GM19043 (cell line): ENCODE measurements at regions not wholly inside any gene's neighbourhood (a gene's known extent, or its start where the extent isn't known, plus 50 kb on each side); places are given as distances from the start of the nearest gene placed in this dataset.
"Not testable (repeated sequence)": the region's sequence is repeated elsewhere in the genome, so short reads cannot be mapped to it uniquely, and the experiment has no call there.

Source experiments
- ATAC-seq: cut with Tn5 transposase; IDR thresholded peaks from one replicate; pipeline ENCODE4 v1.9.1; 2021; ENCODE audit warnings: low read depth; ENCODE audit not compliant: unreplicated experiment

DNA sequence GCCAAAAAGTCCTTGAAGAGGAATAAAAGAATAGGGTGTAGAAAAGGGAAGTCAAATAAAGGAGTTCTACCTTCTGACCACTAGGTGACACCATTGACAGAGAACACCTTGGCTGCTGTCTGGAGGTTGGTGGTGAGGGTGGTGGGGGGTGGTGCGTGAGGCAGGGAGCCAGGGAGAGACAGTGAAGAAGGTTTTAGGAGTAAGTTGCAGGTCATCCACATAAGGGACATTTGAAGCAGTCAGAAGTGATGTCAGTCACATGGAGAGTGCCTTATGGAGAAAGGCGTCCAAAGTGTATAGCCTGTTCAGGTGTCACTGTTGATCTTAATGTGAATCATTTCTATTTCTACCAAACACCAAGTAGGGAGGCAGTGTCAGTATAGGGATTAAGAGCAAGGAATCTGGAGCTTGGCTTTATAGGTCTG, 279.3 kb upstream of the DDHD1 start:
- ATAC-seq, result no peak

DNA sequence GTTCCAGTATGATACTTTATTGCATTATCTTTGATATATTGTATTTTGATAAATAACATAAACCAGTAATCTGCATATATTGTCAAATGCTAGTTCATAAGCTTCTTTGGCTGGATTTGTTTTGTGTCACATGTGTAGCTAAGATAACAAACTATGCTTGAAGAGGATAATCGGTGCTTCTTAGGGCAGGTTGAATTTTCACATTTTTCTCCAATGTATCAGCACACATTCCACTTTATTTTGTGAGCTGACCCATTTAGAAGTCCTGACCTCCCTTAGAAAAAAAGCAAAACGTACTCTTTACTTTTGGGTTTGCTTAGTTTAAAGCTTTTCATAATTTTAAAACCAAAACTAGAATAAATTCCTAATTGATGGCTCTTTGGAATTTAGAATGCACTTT, 277.7 kb upstream of the DDHD1 start:
- no peak for ATAC-seq

DNA sequence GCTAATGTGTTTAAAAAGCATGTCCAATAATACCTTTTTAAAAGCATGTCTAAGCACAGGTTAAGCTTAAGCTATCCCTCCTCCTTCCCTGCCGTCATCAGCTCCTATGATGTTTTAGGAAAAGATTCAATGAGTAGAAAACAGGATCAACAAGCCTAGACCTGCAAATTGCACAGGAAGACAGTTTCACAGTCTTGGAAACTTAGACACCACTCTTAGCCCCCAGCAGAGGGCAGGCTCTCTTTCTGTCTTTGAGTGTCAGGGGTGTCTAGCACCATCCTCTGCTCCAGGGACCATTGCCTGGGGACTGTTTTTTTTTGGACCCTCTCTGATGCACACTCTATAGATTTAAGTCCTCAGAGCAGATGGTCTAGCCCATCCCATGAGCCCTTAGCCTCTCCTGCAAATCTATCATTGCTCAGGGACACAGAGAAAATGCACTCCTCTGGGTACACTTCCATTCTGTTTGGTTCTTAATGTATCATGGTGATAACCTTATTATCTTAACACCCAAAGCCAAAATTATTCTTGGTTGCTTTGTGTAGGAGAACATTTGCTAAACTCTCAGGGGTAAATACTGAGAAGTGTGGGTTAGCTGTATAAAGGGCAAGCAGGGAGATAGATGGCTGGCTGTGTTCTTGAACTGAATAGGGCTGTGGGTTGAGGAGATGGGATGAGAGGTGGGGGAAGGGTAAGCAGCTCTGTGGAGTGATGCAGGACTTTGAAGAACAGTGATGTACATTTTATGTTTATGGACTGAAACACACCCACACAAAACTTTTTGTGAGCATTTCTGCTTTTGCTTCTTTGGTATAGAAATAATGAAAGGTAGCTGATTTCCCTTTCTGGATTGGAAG, 259.9 kb upstream of the DDHD1 start:
- no peak for ATAC-seq

DNA sequence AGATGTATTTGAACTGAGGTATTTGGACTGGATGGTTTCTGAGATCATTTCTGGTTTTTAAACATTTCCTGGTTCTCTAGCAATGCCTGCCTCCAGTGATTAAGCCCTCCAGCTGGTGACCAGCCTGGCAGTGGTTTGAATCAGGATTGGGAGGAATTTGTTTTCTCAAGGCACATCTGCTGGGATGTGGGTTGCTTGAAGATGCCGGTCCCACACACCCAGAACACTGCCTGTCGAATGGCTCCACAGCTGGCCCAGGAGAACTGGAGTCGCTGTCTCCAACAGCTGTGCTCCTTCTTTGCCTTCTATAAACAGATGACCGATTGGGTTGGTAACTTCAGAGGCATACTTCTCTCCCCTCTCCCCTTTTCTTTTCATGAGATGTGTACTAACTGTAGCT, 258.0 kb upstream of the DDHD1 start:
- no peak for ATAC-seq

DNA sequence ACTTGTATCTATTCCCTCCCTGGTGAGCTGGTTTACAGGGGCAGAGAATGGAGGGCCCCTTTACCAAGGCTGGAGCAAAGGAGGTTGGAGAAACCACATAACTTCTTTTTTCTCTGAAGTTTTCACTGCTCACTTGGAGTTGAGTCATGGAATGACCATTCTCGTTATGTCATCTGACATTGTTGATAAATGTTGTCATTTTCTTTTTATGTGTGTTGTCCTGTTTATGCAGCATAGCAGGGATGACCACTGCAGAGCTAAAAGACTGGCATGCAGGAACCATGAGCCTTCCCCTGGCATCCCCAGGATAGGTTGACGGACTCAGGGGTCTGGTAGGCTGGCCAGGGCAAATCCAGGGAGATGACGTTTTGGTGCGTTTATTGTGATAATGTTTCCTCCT, 256.8 kb upstream of the DDHD1 start:
- no peak for ATAC-seq

DNA sequence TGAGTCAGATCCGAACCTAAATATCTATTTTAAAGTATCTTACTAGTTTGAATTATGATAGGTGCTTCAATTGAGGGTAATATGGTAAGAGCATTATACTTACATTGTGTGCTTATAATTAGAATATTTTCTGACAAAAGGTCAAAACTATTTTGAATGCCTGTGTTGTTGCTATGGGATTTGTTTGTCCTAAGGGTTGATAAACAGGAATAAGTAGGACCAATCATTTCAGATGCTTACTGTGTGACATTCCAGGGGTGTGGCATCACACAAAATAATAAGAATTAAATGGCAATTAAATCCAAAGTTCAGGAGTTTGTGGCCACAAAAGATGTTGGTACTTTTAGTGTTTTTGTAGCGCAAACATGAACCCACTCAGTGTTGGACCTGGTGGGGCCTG, 256.2 kb upstream of the DDHD1 start:
- no peak for ATAC-seq

DNA sequence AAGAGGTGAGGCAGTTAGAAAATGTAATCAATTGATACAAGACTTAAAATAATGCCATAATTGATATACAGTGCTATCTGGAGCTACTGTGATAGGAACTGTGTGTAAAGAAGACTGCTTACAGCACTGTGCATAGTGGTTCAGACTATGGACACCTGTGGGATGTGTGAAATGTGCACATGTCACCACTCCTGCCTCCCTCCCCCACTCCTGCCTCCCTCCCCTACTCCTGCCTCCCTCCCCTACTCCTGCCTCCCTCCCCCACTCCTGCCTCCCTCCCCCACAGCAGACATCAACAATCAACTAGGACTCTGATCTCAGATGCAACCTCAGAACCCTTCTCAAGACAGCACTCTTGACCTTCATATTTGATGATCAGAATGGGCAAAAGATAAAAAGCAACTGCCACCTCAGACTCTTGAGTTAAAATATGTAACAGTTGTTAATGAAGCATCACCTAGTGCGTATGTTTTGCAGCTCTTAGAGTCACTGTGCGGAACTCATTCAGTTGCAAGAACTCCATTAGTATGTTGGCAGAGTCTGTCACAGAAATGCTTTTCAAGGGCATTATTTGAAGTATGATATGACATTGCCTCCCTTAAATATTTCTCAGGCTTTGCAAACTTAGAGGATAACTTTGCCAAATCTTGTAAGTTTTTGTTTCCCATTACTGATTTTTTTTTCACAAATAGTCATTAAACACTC, 255.2 kb upstream of the DDHD1 start:
- no peak for ATAC-seq

DNA sequence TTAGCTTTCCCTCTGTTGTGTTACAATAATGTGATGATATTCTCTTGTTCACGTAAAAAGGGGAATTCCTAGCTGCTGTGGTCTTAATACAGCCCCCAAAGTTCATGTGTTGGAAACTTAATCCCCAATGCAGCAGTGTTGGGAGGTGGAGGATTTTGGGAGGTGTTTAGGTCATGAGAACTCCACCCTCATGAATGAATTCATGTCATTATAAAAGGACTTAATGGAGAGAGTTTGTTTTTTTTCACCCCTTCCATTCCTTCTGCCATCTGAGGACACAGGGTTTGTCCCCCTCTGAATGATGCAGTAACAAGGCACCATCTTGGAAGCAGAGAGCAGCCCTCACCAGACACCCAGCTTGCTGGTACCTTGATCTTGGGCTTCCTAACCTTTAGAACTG, 253.4 kb upstream of the DDHD1 start:
- ATAC-seq, result no peak

DNA sequence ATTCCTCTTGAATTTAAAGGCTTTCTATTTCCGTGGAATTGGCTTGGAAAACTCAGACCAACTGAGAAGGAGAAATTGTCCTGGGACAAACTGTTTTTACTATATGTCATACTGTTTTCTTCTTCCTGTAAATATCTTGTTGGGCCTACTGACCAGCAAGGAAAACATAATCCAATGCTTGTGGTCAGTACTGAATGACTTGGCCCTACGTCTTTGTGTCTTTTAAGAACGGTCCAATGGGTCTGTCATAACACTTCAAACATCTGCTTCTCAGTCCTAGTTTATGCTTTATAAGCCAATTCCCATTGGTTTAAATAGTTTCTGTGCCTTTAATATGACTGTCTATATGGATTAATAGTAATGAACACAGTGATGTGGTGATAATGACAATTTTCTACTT, 248.5 kb upstream of the DDHD1 start:
- ATAC-seq, result no peak

DNA sequence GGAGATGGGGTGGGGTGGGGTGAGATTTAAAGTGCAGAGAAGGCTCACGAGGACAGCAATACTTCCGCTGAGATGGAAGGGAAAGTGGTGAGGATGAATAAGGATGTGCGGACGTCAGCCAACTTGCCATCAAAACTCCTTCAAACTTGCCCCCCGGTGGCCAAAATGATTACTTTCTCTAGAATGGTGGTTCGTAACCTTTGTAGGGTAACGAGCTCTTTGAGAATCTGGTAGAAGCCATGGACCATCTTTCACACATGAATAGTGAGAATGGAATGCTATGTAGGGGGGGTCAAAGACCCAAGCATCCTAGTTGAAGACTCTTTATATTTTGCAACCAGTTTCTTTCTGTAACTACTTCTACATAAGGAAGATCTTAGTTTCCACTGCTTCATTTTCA, 245.9 kb upstream of the DDHD1 start:
- ATAC-seq, result no peak

DNA sequence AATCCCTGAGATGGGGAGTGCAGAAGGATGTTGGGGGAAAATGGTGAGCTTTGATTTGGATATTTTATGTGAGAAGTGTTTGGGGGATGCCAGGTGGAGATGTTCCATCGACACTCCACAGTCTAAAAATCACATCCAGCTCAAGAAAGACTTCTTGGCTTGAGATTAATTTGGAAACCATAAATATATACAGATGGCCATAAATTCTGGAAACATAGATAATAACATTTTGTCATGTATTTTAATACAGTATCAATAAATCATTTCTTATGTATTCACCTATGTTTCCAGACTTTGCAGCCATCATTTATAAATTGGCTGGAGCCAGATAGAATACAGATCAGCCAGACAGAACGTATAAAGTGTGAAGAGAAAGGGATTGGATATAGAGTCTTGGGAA, 245.5 kb upstream of the DDHD1 start:
- no peak for ATAC-seq

DNA sequence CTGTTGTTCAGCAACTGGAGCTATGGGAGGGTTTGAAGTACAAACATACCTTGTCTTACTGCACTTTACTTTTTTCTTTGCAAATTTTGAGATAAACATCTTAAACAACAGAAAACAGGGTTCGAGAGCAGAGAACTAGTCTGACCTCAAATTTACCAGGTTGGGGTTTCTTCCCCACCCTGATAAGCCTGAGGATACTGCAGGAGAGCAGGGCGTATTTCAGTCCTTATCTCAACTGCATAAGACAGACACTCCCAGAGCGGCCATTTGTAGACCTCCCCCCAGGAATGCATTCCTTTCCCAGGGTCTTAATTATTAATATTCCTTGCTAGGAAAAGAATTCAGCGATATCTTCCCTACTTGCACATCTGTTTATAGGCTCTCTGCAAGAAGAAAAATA, 242.1 kb upstream of the DDHD1 start:
- ATAC-seq, result not testable (repeated sequence)

DNA sequence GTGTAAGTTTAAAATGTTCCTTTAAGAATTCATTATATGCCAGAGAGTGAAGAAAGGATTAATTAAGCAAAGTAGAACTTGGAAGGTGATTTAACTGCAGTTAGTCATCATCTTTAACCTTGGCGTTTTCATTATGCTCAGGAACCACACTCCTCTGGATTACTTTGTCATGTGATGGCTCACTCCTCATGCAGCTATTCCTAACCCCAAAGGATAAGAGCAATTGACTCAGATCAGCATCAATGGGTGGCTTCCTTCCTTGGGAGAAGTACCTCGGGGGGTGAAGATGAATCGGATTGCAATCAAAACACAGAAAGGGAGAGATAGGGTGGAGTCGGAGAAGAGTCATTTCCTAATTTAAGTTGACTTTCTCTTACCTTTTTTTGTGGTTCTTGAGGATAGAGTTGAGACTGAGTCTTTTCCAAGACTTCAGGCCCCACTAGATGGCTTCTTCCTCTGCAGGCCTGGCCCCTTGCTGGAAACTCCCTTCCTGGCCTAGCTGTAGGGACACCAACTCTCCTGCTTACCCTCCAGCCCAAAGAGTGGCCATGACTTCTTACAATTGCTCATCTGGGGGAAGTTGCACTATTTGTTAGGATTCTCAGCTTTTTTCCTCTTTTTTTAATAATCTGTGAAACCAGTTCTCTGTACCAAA, 238.6 kb upstream of the DDHD1 start:
- ATAC-seq, result no peak

DNA sequence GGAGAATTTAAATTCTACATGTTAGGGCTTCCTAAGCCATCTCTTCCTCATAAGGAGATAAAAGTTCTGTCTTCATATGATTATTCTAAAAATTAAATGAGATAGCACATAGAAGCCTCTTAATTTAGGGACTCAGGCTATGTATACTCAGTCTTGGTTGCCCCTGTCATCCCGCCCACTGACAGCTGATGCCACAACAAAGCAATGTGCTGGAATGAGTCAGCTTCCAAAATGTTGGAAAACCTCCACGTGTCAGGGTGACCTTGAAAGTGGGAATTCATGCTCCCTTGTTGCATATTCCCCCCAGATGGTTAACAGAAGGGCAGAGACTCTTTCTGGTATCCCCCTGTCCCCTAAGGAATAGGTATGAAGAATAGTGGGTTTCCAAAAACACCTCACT, 238.0 kb upstream of the DDHD1 start:
- no peak for ATAC-seq

DNA sequence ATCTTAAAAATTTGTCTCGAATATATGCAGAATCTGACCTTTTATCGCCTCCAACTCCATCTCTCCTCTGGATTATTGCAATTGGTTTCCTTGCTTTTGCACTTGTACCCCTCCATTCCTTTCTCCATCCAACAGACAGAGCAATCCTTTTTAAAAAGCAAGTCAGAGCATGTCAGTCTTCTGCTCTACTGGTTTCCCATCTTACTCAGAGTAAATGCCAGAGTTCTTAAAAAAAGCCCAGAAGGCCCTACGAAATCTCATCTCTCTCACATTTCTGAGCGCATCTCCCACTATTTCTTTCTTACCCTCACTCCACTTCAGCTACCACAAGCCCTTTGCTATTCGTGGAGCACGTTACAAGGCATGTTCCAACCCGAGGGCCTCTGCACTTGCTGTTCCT, 236.9 kb upstream of the DDHD1 start:
- ATAC-seq, result no peak

DNA sequence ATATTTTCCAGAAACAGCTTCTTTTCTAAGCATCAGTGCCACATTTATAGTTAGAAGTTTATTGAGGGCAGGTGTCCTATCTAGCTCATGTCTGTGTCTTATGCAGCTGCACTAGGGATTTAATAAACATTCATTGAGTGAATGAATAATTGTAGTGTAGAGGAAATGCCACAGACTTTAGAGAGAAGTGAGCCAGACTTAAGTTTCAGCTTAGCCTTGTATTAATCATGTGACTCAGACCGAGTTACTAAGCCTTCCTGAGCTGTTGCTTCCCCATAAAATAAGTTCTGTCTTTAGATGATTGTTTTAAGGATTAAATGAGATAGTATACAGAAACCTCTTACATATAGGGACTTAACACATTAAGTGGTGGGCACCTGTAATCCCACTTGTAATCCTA, 236.1 kb upstream of the DDHD1 start:
- no peak for ATAC-seq

DNA sequence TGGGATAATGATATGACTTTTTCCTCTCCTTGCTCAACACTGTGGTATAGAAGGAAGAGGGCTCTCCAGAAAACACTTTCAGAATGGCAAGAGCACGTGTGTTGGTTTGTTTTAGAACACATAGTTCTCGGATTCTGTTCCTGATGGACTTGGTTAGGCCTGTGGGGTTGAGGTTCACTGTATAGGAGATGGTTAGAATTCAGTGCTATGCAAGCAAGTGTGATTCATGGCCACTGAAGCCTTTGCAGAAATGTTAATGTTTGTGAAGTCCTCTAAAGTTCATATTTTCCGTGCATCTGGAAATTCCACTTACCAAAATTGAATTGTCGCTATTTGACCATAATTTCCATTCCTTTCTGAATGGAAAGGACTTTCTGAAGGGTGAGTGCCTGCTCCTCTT, 233.2 kb upstream of the DDHD1 start:
- no peak for ATAC-seq

DNA sequence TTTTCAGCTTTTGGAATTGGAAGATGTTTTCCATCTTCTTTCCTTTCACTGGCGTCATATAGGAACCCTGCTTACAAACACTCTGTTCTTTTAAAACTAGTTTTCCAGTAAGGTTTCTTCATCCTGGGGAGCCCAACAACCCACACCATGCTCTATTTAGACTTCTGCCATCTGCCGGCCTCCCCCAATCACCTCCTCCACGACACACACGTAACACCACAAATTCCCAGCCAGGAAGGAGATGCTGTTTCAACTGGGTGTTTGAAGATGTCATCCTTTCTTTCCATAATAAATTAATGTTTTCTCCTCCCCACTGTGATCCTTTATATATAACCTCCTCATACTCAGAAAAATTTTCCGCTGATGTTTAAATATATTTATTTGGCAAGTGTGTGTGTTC, 231.4 kb upstream of the DDHD1 start:
- ATAC-seq, result no peak

DNA sequence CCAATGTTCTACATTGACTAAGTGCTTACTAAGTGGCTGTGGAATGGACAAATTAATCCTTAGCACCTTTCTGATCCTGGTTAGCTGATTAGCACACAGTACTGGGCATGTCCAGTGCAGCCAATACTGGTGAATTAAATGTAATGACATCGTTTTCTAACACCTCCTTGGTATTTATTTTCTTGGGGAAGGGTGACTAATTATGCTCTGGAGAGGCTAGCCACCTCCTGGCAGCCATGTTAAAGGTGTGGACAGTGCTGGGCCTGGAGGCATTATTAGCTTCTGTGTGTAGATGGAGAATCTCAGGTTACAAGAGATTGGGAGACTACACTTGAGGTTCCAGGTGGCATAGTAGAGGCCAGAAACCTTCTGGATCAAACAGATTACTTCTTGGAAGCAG, 230.9 kb upstream of the DDHD1 start:
- ATAC-seq, result no peak

DNA sequence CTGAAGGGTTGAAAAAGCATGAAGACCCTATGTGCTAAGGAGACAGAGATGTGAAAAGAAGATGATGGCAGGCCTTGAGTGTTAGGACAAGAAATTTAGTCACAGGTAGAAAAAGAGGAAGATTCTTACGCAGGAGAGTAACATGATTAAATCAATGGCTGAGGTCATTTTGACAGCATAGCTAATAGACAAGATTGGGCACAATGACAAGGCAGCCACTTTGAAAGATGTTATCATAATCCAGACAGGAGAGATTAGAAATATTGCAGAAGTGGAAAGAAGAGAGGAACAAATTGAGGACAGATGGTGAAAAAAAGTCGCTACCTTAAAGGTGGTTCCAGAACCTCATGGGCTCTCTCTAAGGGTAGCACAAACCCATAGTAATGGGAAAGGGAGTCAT, 228.8 kb upstream of the DDHD1 start:
- ATAC-seq, result no peak

DNA sequence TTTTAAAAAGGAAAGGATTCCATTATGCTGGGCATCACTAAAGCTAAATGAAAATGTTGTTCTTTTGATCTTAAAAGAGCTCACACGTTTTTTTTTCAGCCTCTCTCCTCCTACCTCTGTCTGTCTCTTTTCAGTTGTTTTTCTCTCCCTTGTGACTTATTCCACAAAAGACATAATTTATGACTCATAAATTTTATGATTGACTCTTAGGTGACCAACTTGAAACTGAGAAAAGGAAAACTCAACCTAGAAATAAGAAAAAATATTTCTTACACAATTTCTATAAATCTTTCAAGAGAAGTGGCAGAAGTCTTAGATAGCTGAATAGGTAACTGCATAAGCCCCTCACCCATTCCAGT, 227.7 kb upstream of the DDHD1 start:
- ATAC-seq, result no peak
